ENCODE measurements at regions not wholly inside any gene's neighbourhood (a gene's known extent, or its start where the extent isn't known, plus 50 kb on each side); places are given as distances from the start of the nearest gene placed in this dataset.

DNA sequence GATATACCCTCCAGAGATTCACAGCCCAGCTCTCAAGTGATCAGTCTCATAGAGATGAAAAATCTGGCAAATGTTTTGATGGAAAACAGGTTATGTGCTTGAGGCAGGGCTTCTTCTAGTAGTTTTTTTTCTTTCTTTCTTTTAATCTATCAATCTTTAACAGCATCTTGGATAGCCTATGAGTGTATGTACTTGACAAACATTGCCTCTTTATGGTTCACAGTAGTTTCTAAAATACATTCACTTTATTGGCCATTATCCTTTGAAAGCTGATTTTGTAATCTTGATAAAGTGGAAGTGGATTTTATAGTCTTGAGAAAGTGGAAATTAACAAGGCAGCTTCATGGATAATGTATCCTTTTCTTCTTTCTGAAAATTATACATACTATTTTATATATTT is 51.4 kb upstream of the IL1R1 start:
- intact Hi-C loops (cut with micrococcal nuclease; ENCODE audit: unreplicated experiment) = no loop called here

DNA sequence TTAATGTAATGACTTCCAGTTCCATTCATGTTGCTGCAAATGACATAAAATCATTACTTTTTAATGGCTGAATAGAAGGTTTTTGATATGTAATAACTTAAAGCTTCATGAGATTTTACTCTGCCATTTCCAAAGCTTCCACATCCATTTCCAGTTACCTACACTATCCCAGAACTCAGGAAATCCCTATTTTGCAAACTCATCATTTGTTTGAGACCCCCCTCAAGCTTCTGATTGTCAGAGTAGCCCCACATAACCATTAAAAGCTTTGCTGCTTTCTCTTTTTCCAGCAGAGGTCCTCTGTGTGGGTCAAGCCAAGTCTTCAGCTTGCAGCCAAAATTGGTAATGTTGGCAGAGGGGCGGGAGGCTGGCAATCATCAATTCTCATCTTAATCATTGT is 50.6 kb upstream of the IL1R1 start:
- ChIA-PET POLR2A (ENCODE audit: unreplicated experiment) (no interaction called here), CTCF (no interaction called here)
- Histone ChIP-seq H3K79me2 (ENCODE audit: low read depth) (no peaks in the 10 kb centered on the region), H3K4me2 (no peak overlapping the region), H3K36me3 (ENCODE audit: low read depth) (no peaks in the 10 kb centered on the region), H3K9me3 (ENCODE audit: insufficient read depth, low read depth) (peaks cover 11% of the 10 kb centered on the region), H2AFZ (no peak overlapping the region), H4K20me1 (ENCODE audit: insufficient read depth) (no peaks in the 10 kb centered on the region), H3K27ac (no peak overlapping the region), H3K27me3 (ENCODE audit: insufficient read depth, low read depth) (no peaks in the 10 kb centered on the region), H3F3A (ENCODE audit: insufficient read depth, low read depth) (peaks cover 6% of the 10 kb centered on the region; the same call in 1 of the 2 replicates), H3K4me3 (no peak overlapping the region), H3K9me2 (ENCODE audit: insufficient read depth) (no peaks in the 10 kb centered on the region), H3K4me1 (replicated peaks; ENCODE audit: insufficient read depth) (peaks cover 11% of the 10 kb centered on the region)
- BruUV-seq (replicated peaks) = no TSS peak
- DNase-seq = no peak
- intact Hi-C loops (cut with micrococcal nuclease; ENCODE audit: unreplicated experiment) = no loop called here
- TF ChIP-seq, protein P1, sequence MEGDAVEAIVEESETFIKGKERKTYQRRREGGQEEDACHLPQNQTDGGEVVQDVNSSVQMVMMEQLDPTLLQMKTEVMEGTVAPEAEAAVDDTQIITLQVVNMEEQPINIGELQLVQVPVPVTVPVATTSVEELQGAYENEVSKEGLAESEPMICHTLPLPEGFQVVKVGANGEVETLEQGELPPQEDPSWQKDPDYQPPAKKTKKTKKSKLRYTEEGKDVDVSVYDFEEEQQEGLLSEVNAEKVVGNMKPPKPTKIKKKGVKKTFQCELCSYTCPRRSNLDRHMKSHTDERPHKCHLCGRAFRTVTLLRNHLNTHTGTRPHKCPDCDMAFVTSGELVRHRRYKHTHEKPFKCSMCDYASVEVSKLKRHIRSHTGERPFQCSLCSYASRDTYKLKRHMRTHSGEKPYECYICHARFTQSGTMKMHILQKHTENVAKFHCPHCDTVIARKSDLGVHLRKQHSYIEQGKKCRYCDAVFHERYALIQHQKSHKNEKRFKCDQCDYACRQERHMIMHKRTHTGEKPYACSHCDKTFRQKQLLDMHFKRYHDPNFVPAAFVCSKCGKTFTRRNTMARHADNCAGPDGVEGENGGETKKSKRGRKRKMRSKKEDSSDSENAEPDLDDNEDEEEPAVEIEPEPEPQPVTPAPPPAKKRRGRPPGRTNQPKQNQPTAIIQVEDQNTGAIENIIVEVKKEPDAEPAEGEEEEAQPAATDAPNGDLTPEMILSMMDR (conservative IDR thresholded peaks at IDR 0.05) = no peak
- TF ChIP-seq EZH2 (IDR thresholded peaks at IDR 0.05; ENCODE audit: low read depth) = no peak

More for the DNA sequence above, 51.4 kb upstream of the IL1R1 start:
- no peak overlapping the region for H3K4me3 ChIP-seq
- no peak for DNase-seq
- no peak overlapping the region for H3K27ac ChIP-seq
- no peak overlapping the region for H2AFZ ChIP-seq
- peaks cover 10% of the 10 kb centered on the region for H3K9me3 ChIP-seq (ENCODE audit: insufficient read depth, low read depth)
- no TSS peak for BruUV-seq (replicated peaks)
- H3K9me2 ChIP-seq (ENCODE audit: insufficient read depth) = no peaks in the 10 kb centered on the region
- ChIA-PET POLR2A (ENCODE audit: unreplicated experiment) (no interaction called here), CTCF (no interaction called here)
- no peaks in the 10 kb centered on the region for H3K27me3 ChIP-seq (ENCODE audit: insufficient read depth, low read depth)
- no peaks in the 10 kb centered on the region for H3K79me2 ChIP-seq (ENCODE audit: low read depth)
- TF ChIP-seq, protein P1 (conservative IDR thresholded peaks at IDR 0.05) = no peak
- no peak for TF ChIP-seq EZH2 (IDR thresholded peaks at IDR 0.05; ENCODE audit: low read depth)
- H3F3A ChIP-seq (ENCODE audit: insufficient read depth, low read depth) = peaks cover 6% of the 10 kb centered on the region; the same call in 1 of the 2 replicates
- H3K4me2 ChIP-seq = no peak overlapping the region
- peaks cover 11% of the 10 kb centered on the region for H3K4me1 ChIP-seq (replicated peaks; ENCODE audit: insufficient read depth)
- H4K20me1 ChIP-seq (ENCODE audit: insufficient read depth) = no peaks in the 10 kb centered on the region
- H3K36me3 ChIP-seq (ENCODE audit: low read depth) = no peaks in the 10 kb centered on the region

DNA sequence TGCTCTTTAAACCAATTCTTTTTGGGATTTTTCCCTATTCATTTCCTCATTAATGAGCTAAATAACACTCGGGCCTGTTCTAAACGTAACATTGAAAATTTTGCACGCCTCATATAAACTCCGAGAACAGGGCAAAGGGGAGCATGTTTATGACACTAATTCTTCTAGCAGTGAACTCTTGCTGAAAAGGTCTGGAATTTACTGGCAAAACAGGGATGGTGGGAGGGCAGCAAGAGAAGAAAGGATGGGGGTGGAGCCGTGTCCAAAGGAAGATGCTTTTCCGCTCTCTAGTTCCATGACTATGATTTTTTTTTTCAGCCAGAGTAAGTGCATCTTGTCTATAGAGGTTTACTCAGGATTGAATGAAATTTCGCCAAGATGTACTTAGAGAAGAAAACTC is 50.0 kb upstream of the IL1R1 start:
- ChIA-PET CTCF (no interaction called here), POLR2A (ENCODE audit: unreplicated experiment) (no interaction called here)
- Histone ChIP-seq H4K20me1 (ENCODE audit: insufficient read depth) (no peaks in the 10 kb centered on the region), H3K9me2 (ENCODE audit: insufficient read depth) (no peaks in the 10 kb centered on the region), H3K79me2 (ENCODE audit: low read depth) (no peaks in the 10 kb centered on the region), H3K36me3 (ENCODE audit: low read depth) (no peaks in the 10 kb centered on the region), H3K4me3 (no peak overlapping the region), H3K9me3 (ENCODE audit: insufficient read depth, low read depth) (peaks cover 9% of the 10 kb centered on the region; the same call in 1 of the 2 replicates), H3K27me3 (ENCODE audit: insufficient read depth, low read depth) (no peaks in the 10 kb centered on the region), H3K4me2 (no peak overlapping the region), H3F3A (ENCODE audit: insufficient read depth, low read depth) (peaks cover 6% of the 10 kb centered on the region; the same call in 1 of the 2 replicates), H3K4me1 (replicated peaks; ENCODE audit: insufficient read depth) (peaks cover 11% of the 10 kb centered on the region), H3K27ac (no peak overlapping the region), H2AFZ (no peak overlapping the region)
- TF ChIP-seq, protein P1 (conservative IDR thresholded peaks at IDR 0.05) = no peak
- TF ChIP-seq EZH2 (IDR thresholded peaks at IDR 0.05; ENCODE audit: low read depth) = no peak
- no peak for DNase-seq
- intact Hi-C loops (cut with micrococcal nuclease; ENCODE audit: unreplicated experiment) = no loop called here
- BruUV-seq (replicated peaks) = no TSS peak

Data from PC-9 (cell line).